ENCODE measurements at regions not wholly inside any gene's neighbourhood (a gene's known extent, or its start where the extent isn't known, plus 50 kb on each side); places are given as distances from the start of the nearest gene placed in this dataset.

DNA sequence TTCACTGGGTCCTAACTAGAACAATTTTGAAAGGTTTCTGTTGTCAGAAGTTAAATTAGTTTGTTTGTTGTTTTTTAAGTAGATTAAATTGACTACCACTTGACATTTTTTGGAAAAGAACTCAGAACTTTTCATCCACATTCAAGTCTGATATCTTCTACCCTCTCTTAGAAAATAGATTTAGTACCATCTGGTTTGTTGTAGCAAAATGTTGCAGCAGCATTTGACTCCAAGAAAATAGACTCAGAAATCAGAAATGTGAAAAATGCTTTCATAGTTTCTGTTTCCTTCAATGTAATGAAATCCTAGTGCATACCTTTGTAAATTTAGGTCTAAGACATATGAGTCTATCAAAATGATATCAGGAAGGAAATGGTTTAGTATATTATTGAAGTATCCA is 256.3 kb upstream of the CLEC14A start:
- no peak overlapping the region for H3K4me3 ChIP-seq (ENCODE audit: low read length in 2 of 2)
- no peaks in the 10 kb centered on the region for H3K36me3 ChIP-seq (ENCODE audit: control insufficient read depth in 1 of 2, insufficient read depth in 2 of 2, low read length in 1 of 2)
- DNase-seq (no peak), ATAC-seq (ENCODE audit: low FRiP score) (no peak)
- H3K27ac ChIP-seq (ENCODE audit: low read depth in 1 of 2, low read length in 2 of 2), result no peak overlapping the region
- H3K27me3 ChIP-seq (ENCODE audit: control insufficient read depth in 1 of 2, insufficient read depth in 2 of 2, low read length in 1 of 2), result no peaks in the 10 kb centered on the region
- intact Hi-C loops (cut with DNase I), result no loop called here
- no peaks in the 10 kb centered on the region for H3K4me1 ChIP-seq (ENCODE audit: control insufficient read depth in 1 of 2, insufficient read depth in 2 of 2, low read length in 2 of 2)
- no peaks in the 10 kb centered on the region for H3K9me3 ChIP-seq (ENCODE audit: control insufficient read depth, low read length)

DNA sequence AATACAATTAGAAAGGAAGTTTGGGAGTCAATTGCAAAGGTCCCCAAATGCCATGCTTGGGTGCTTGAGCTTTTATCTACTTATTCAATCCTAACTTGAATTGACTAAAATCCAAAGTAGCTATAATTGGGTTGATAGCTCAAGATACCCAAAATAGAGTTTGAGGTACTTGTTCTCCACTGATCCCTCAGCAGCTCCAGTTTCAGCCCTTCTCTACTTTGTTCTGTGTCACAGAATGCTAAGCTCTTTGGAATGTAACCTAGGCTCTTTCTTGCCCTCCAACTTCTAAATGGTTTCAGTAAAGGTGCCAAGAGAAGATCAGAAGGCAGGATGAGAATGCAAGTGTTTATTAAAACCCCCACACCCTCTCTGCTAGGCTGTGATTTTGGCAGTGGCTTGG is 251.4 kb upstream of the CLEC14A start:
- no peaks in the 10 kb centered on the region for H3K9me3 ChIP-seq (ENCODE audit: control insufficient read depth, low read length)
- DNase-seq, result no peak
- no peak for ATAC-seq (ENCODE audit: low FRiP score)
- no peaks in the 10 kb centered on the region for H3K27me3 ChIP-seq (ENCODE audit: control insufficient read depth in 1 of 2, insufficient read depth in 2 of 2, low read length in 1 of 2)
- no peaks in the 10 kb centered on the region for H3K36me3 ChIP-seq (ENCODE audit: control insufficient read depth in 1 of 2, insufficient read depth in 2 of 2, low read length in 1 of 2)
- H3K4me1 ChIP-seq (ENCODE audit: control insufficient read depth in 1 of 2, insufficient read depth in 2 of 2, low read length in 2 of 2), result peaks cover 0 to 7% of the 10 kb centered on the region in 2 donors
- intact Hi-C loops (cut with DNase I), result no loop called here
- no peak overlapping the region for H3K27ac ChIP-seq (ENCODE audit: low read depth in 1 of 2, low read length in 2 of 2)
- H3K4me3 ChIP-seq (ENCODE audit: low read length in 2 of 2), result no peak overlapping the region

DNA sequence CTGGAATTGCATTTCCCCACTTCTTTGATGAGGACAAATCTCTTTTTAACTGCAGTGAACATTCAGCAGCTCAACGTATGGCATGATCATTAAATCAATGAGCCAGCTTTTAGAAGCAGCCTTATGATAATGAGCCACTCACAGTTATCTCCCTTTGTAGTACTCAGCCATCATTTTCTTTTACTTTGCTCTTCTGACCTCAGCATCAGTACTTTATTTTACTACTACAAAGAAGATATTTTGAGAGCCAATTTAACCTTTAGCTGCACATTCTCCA is 250.0 kb upstream of the CLEC14A start:
- Histone ChIP-seq H3K4me1 (ENCODE audit: control insufficient read depth in 1 of 2, insufficient read depth in 2 of 2, low read length in 2 of 2) (peaks cover 0 to 7% of the 10 kb centered on the region in 2 donors), H3K27me3 (ENCODE audit: control insufficient read depth in 1 of 2, insufficient read depth in 2 of 2, low read length in 1 of 2) (no peaks in the 10 kb centered on the region), H3K4me3 (ENCODE audit: low read length in 2 of 2) (no peak overlapping the region), H3K27ac (ENCODE audit: low read depth in 1 of 2, low read length in 2 of 2) (no peak overlapping the region), H3K9me3 (ENCODE audit: control insufficient read depth, low read length) (no peaks in the 10 kb centered on the region), H3K36me3 (ENCODE audit: control insufficient read depth in 1 of 2, insufficient read depth in 2 of 2, low read length in 1 of 2) (no peaks in the 10 kb centered on the region)
- 11 to 13% methylated on average over 1 of the region's 1 CpG for WGBS, 2 donors
- DNase-seq (no peak), ATAC-seq (ENCODE audit: low FRiP score) (no peak)
- intact Hi-C loops (cut with DNase I), result no loop called here

DNA sequence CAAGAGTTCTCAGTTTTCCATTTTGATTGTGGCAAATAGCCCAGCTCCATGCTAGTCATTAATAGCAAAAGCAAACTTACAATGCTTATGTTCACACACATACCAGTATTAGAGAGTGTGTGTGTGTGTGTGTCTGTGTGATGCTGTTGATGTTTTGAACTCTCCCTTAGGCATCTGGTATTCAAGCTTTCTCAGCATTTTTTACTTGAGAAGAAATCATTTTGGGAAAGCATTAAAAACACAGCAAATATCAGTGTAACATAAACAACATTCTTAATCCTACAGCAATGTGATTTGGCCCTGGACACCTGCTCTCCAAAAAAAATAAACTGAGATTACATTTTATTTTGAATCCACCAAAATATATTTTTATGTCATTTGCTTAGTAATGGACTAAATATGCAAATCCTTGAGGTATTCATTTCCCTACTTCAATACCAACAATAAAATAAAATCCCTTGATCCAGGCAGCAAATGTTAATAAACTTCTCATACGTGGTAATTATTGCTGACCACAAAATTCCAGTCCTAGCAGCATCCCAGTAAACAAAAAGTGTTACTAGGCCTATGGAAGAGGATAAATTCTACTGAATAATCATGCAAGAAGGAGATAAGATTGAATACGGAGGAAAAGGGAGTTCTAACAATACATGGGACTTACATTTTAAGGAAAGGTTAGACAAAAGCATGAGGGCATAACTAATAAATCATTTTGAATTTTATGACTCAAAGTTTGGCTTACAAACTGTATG is 249.5 kb upstream of the CLEC14A start:
- DNase-seq (no peak), ATAC-seq (ENCODE audit: low FRiP score) (no peak)
- Histone ChIP-seq H3K27ac (ENCODE audit: low read depth in 1 of 2, low read length in 2 of 2) (no peak overlapping the region), H3K36me3 (ENCODE audit: control insufficient read depth in 1 of 2, insufficient read depth in 2 of 2, low read length in 1 of 2) (no peaks in the 10 kb centered on the region), H3K27me3 (ENCODE audit: control insufficient read depth in 1 of 2, insufficient read depth in 2 of 2, low read length in 1 of 2) (no peaks in the 10 kb centered on the region), H3K4me3 (ENCODE audit: low read length in 2 of 2) (no peak overlapping the region), H3K4me1 (ENCODE audit: control insufficient read depth in 1 of 2, insufficient read depth in 2 of 2, low read length in 2 of 2) (peaks cover 0 to 7% of the 10 kb centered on the region in 2 donors), H3K9me3 (ENCODE audit: control insufficient read depth, low read length) (no peaks in the 10 kb centered on the region)
- intact Hi-C loops (cut with DNase I), result no loop called here
- WGBS, 2 donors, result 3 to 11% methylated on average over 2 of the region's 2 CpGs

DNA sequence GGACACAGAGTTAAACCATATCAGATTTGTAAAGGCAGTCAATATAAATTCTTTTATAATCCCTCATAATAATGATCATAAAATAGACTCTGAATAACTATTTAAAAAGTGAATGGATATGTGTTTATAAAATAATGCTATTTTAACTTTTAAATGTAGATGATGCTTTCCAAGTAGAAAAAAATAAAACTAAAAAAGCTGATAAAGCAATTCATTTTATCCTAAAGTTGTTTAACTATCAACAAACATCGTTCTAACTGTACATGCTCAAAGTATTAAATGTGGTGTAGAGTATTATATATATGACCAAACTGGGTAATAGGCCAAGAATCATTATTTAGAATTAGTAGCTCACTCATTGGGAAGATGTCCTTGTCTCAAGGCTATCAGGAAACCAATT is 248.3 kb upstream of the CLEC14A start:
- Histone ChIP-seq H3K4me1 (ENCODE audit: control insufficient read depth in 1 of 2, insufficient read depth in 2 of 2, low read length in 2 of 2) (peaks cover 0 to 7% of the 10 kb centered on the region in 2 donors), H3K9me3 (ENCODE audit: control insufficient read depth, low read length) (no peaks in the 10 kb centered on the region), H3K36me3 (ENCODE audit: control insufficient read depth in 1 of 2, insufficient read depth in 2 of 2, low read length in 1 of 2) (no peaks in the 10 kb centered on the region), H3K4me3 (ENCODE audit: low read length in 2 of 2) (no peak overlapping the region), H3K27ac (ENCODE audit: low read depth in 1 of 2, low read length in 2 of 2) (no peak overlapping the region), H3K27me3 (ENCODE audit: control insufficient read depth in 1 of 2, insufficient read depth in 2 of 2, low read length in 1 of 2) (no peaks in the 10 kb centered on the region)
- 84 to 88% methylated on average over 1 of the region's 1 CpG for WGBS, 2 donors
- intact Hi-C loops (cut with DNase I), result no loop called here
- DNase-seq (no peak), ATAC-seq (ENCODE audit: low FRiP score) (no peak)

DNA sequence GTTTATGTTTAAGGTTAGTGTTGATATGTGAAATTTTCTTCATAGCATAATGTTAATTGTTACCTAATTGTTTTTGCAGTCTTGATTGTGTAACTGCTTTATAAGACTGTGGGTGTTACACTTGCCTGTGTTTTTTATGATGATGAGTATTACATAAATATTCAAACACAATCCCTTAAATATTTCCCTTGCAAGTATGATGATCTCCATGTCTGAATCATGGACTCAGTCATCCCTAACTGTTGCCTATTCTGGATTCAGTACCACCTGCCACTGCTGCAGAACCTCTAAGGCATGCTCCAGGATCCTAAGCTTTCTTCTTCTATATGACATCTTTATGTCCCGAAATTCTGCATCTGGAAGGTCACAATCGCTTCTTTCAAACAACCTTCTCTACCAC is 246.3 kb upstream of the CLEC14A start:
- DNase-seq (no peak), ATAC-seq (ENCODE audit: low FRiP score) (no peak)
- intact Hi-C loops (cut with DNase I), result no loop called here
- no peak overlapping the region for H3K4me3 ChIP-seq (ENCODE audit: low read length in 2 of 2)
- no peaks in the 10 kb centered on the region for H3K9me3 ChIP-seq (ENCODE audit: control insufficient read depth, low read length)
- WGBS, 2 donors, result 87 to 92% methylated on average over 2 of the region's 2 CpGs
- no peaks in the 10 kb centered on the region for H3K36me3 ChIP-seq (ENCODE audit: control insufficient read depth in 1 of 2, insufficient read depth in 2 of 2, low read length in 1 of 2)
- peaks cover 0 to 7% of the 10 kb centered on the region in 2 donors for H3K4me1 ChIP-seq (ENCODE audit: control insufficient read depth in 1 of 2, insufficient read depth in 2 of 2, low read length in 2 of 2)
- H3K27me3 ChIP-seq (ENCODE audit: control insufficient read depth in 1 of 2, insufficient read depth in 2 of 2, low read length in 1 of 2), result no peaks in the 10 kb centered on the region
- H3K27ac ChIP-seq (ENCODE audit: low read depth in 1 of 2, low read length in 2 of 2), result no peak overlapping the region

DNA sequence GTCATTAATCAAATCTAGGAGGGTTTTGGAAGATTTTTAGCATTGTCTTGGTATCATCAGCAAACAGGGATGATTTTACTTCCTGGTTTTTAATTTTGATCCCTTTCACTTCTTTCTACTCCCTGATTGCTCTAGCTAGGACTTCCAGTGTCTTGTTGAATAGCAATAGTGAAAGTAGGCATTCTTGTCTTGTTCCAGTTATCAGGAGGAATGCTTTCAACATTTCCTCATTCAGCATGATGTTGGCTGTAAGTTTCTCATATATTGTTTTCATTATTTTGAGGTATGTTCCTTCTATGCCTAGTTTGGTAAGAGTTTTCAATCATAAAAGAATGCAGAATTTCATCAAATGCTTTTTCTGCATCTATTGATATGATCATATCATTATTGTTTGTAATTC is 244.2 kb upstream of the CLEC14A start:
- no peak for DNase-seq
- Histone ChIP-seq H3K4me3 (ENCODE audit: low read length in 2 of 2) (no peak overlapping the region), H3K27me3 (ENCODE audit: control insufficient read depth in 1 of 2, insufficient read depth in 2 of 2, low read length in 1 of 2) (no peaks in the 10 kb centered on the region), H3K4me1 (ENCODE audit: control insufficient read depth in 1 of 2, insufficient read depth in 2 of 2, low read length in 2 of 2) (peaks cover 0 to under 1% of the 10 kb centered on the region in 2 donors), H3K27ac (ENCODE audit: low read depth in 1 of 2, low read length in 2 of 2) (no peak overlapping the region), H3K36me3 (ENCODE audit: control insufficient read depth in 1 of 2, insufficient read depth in 2 of 2, low read length in 1 of 2) (no peaks in the 10 kb centered on the region), H3K9me3 (ENCODE audit: control insufficient read depth, low read length) (no peaks in the 10 kb centered on the region)
- intact Hi-C loops (cut with DNase I), result no loop called here
- no peak for ATAC-seq (ENCODE audit: low FRiP score)

DNA sequence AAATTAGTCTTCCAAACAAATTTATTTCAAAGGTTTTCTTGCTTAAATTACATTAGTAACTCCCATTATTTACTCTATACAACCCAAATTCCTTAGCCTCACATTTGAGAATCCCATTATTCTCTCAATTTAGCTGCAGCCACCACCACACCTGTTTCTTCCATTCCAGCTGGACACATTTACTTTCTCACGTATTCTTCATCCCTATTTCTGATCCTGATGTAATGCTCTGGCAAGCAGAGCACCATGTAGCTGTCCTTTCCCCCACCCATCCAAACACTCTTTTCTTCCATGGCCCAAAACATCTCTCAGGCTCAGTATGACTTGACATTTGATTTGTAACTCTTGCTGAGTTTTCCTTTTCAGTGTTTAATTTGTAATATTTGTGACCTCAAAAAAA is 240.2 kb upstream of the CLEC14A start:
- 45 to 46% methylated on average over 1 of the region's 1 CpG for WGBS, 2 donors
- intact Hi-C loops (cut with DNase I), result no loop called here
- ATAC-seq (ENCODE audit: low FRiP score) (no peak), DNase-seq (no peak)
- no peaks in the 10 kb centered on the region for H3K9me3 ChIP-seq (ENCODE audit: control insufficient read depth, low read length)
- H3K4me1 ChIP-seq (ENCODE audit: control insufficient read depth in 1 of 2, insufficient read depth in 2 of 2, low read length in 2 of 2), result no peaks in the 10 kb centered on the region
- no peaks in the 10 kb centered on the region for H3K36me3 ChIP-seq (ENCODE audit: control insufficient read depth in 1 of 2, insufficient read depth in 2 of 2, low read length in 1 of 2)
- no peak overlapping the region for H3K4me3 ChIP-seq (ENCODE audit: low read length in 2 of 2)
- H3K27me3 ChIP-seq (ENCODE audit: control insufficient read depth in 1 of 2, insufficient read depth in 2 of 2, low read length in 1 of 2), result no peaks in the 10 kb centered on the region
- no peak overlapping the region for H3K27ac ChIP-seq (ENCODE audit: low read depth in 1 of 2, low read length in 2 of 2)

DNA sequence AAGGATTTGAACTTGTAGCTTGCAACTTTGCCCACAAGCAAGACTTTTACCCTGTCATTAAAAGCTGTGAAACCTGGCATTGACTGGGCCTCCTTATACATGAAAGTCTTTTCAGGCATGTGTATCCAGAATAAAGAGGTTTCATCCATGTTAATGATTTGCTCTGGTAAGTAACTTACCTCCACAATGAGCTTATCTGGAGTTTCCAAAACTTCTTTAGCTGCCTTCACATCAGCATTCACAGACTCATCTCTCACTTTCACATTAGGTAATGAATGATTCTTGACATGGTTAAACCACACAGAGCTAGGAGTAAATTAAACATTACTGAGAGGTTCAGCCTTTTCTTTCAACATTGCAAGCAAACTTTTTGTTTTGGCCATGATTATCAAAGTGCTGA is 234.4 kb upstream of the CLEC14A start:
- no peaks in the 10 kb centered on the region for H3K4me1 ChIP-seq (ENCODE audit: control insufficient read depth in 1 of 2, insufficient read depth in 2 of 2, low read length in 2 of 2)
- no peaks in the 10 kb centered on the region for H3K9me3 ChIP-seq (ENCODE audit: control insufficient read depth, low read length)
- intact Hi-C loops (cut with DNase I), result no loop called here
- DNase-seq (no peak), ATAC-seq (ENCODE audit: low FRiP score) (no peak)
- no peaks in the 10 kb centered on the region for H3K36me3 ChIP-seq (ENCODE audit: control insufficient read depth in 1 of 2, insufficient read depth in 2 of 2, low read length in 1 of 2)
- H3K27ac ChIP-seq (ENCODE audit: low read depth in 1 of 2, low read length in 2 of 2), result no peak overlapping the region
- H3K4me3 ChIP-seq (ENCODE audit: low read length in 2 of 2), result no peak overlapping the region
- no peaks in the 10 kb centered on the region for H3K27me3 ChIP-seq (ENCODE audit: control insufficient read depth in 1 of 2, insufficient read depth in 2 of 2, low read length in 1 of 2)

Measured in aorta (tissue), 5 donors.